ENCODE measurements at regions not wholly inside any gene's neighbourhood (a gene's known extent, or its start where the extent isn't known, plus 50 kb on each side); places are given as distances from the start of the nearest gene placed in this dataset.

DNA sequence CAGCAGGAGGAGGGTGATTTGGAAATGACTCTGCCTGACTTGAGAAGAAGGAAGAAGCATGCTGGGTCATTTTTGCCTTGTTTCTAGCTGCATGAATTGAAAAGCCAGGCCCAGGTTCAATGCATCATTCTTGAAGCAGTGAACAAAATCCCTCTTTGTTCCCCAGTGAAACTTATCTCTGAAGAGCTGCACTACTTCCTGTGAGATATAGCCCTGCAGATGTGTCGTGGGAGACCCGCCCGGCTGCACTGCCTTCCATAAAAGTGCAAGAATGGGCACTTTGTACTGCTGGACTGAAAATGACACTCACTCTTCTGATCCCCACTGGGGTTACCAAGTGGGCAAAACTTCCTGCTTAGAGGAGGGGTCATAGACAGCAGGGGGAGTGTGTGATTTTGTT, 249.2 kb upstream of the NFIA start:
- ChIA-PET POLR2A (no interaction called here), CTCF (no interaction called here)
- TF ChIP-seq, protein P1, sequence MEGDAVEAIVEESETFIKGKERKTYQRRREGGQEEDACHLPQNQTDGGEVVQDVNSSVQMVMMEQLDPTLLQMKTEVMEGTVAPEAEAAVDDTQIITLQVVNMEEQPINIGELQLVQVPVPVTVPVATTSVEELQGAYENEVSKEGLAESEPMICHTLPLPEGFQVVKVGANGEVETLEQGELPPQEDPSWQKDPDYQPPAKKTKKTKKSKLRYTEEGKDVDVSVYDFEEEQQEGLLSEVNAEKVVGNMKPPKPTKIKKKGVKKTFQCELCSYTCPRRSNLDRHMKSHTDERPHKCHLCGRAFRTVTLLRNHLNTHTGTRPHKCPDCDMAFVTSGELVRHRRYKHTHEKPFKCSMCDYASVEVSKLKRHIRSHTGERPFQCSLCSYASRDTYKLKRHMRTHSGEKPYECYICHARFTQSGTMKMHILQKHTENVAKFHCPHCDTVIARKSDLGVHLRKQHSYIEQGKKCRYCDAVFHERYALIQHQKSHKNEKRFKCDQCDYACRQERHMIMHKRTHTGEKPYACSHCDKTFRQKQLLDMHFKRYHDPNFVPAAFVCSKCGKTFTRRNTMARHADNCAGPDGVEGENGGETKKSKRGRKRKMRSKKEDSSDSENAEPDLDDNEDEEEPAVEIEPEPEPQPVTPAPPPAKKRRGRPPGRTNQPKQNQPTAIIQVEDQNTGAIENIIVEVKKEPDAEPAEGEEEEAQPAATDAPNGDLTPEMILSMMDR (IDR thresholded peaks at IDR 0.05; ENCODE audit: insufficient read depth, low read length, missing control alignments), result no peak

DNA sequence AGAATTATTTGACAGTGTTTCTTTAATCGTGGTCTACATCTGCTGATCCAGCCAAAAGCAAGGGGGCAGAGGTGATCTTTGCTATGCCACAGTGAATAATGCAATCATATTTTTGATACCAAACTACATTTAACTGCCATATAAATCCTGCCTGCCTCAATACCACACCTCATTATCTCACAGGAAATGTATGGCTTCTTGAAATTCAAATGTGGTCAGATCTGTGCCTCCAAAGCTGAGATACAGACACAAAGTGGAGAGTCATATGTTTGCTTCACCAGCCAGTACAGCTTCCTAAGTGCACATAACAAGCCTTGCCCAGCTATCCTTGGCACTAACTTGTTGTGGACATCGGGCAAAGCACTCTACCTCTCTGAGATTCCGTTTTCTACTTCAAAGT, 250.0 kb upstream of the NFIA start:
- ChIA-PET CTCF (interaction anchor here (1.1 kb wide), 1 partner anchor 16 kb away, joined by 3 read pairs; no protein-coding TSS in a partner anchor), POLR2A (interaction anchor here (0.7 kb wide), 1 partner anchor 9 kb away, joined by 3 read pairs; no protein-coding TSS in a partner anchor)
- TF ChIP-seq, protein P1 (IDR thresholded peaks at IDR 0.05; ENCODE audit: insufficient read depth, low read length, missing control alignments), result no peak
- H3K4me3 ChIP-seq (ENCODE audit: low read depth, low read length), result no peak overlapping the region
- no peak for DNase-seq (ENCODE audit: low read depth, low spot score)

More for the DNA sequence above, 249.2 kb upstream of the NFIA start:
- no peak for DNase-seq (ENCODE audit: low read depth, low spot score)
- H3K4me3 ChIP-seq (ENCODE audit: low read depth, low read length), result no peak overlapping the region

DNA sequence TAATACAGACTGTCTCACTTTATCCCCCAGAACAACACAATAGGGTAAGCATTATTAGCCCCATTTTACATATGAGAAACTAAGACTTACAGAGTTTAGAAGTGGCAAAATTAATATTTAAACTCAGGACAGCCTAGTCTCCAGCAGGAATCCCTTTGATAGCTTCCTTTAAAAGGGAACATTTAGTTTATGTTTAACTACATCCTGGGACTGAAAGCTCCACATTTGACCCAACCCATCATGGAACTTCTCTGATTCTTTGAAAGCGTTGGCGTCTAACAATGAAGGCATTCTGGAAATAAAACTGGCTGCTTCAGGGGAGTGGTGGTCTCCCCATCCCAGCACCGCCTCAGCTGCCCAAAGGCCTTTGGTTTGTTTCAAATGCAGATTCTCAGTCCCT, 250.6 kb upstream of the NFIA start:
- TF ChIP-seq, protein P1 (IDR thresholded peaks at IDR 0.05; ENCODE audit: insufficient read depth, low read length, missing control alignments), result no peak
- no peak for DNase-seq (ENCODE audit: low read depth, low spot score)
- ChIA-PET POLR2A (no interaction called here), CTCF (interaction anchor here (1.1 kb wide), 1 partner anchor 16 kb away, joined by 3 read pairs; no protein-coding TSS in a partner anchor)
- no peak overlapping the region for H3K4me3 ChIP-seq (ENCODE audit: low read depth, low read length)

DNA sequence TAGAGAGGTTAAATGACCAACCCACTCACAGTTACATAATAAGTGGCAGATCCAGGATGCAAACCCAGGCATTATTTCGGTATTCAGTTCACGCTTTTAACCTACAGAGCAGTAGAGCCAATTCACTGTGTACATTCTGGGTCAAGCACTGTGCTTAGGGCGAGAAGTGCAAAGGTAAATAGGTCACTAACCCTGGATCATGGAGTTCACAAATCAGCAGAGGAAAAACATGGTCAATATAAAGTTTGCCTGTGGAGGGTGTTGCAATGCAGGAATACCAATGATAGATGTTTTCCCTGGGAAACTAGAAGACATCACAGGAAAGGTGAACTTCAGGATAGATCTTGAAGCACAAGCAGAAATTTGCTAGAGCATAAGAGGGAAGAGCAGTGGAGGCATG, 253.4 kb upstream of the NFIA start:
- DNase-seq (ENCODE audit: low read depth, low spot score), result no peak
- CTCF ChIA-PET, result no interaction called here
- POLR2A ChIA-PET, result no interaction called here
- no peak overlapping the region for H3K4me3 ChIP-seq (ENCODE audit: low read depth, low read length)
- TF ChIP-seq, protein P1 (IDR thresholded peaks at IDR 0.05; ENCODE audit: insufficient read depth, low read length, missing control alignments), result no peak

DNA sequence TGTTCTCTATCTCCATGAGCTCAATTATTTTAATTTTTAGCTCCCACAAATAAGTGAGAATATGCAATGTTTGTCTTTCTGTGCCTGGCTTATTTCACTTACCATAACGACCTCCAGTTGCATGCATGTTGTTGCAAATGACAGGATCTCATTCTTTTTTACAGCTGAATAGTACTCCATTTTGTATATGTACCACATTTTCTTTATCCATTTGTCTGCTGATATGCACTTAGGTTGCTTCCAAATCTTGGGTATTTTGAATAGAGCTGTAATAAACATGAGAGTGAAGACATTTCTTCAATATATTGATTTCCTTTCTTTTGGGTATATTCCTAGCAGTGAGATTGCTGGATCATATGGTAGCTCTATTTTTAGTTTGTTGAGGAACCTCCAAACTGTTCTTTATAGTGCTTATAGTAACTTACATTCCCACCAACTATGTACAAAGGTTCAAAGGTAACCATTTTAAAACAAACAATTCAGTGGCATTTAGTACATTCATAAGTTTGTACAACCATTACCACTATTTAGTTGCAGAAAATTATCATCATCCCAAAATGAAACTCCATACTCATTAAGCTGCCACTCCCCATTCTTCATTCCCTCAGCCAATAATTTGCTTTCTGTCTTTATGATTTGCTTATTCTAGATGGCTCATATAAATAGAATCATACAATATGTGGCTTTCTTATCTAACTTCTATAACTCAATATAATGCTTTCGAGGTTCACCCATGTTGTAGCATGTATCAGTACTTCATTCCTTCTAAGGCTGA, 255.9 kb upstream of the NFIA start:
- POLR2A ChIA-PET, result no interaction called here
- CTCF ChIA-PET, result no interaction called here
- TF ChIP-seq, protein P1 (IDR thresholded peaks at IDR 0.05; ENCODE audit: insufficient read depth, low read length, missing control alignments), result no peak

DNA sequence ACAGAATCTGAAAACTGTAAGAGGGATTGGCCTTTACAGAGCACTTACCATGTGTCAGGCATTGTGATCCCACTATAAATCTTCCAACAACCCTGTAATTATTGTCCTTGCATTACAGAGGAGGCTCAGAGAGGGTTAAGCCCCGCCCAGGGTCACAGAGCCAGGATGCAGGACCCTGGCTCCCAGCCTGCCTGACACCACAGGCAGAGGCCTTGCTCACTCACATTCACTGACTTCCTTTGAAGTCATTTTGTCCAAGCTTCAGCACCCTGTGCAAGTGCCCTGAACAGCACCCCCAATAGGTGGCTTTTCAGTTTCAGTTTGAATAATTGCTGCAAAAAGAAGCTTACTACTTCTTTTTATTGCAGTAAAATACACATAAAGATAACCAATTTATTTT, 256.8 kb upstream of the NFIA start:
- TF ChIP-seq, protein P1 (IDR thresholded peaks at IDR 0.05; ENCODE audit: insufficient read depth, low read length, missing control alignments), result no peak
- ChIA-PET POLR2A (no interaction called here), CTCF (no interaction called here)
- H3K4me3 ChIP-seq (ENCODE audit: low read depth, low read length), result no peak overlapping the region
- no peak for DNase-seq (ENCODE audit: low read depth, low spot score)

More for the DNA sequence above, 255.9 kb upstream of the NFIA start:
- no peak overlapping the region for H3K4me3 ChIP-seq (ENCODE audit: low read depth, low read length)
- DNase-seq (ENCODE audit: low read depth, low spot score), result no peak
